ENCODE measurements at regions not wholly inside any gene's neighbourhood (a gene's known extent, or its start where the extent isn't known, plus 50 kb on each side); places are given as distances from the start of the nearest gene placed in this dataset.

DNA sequence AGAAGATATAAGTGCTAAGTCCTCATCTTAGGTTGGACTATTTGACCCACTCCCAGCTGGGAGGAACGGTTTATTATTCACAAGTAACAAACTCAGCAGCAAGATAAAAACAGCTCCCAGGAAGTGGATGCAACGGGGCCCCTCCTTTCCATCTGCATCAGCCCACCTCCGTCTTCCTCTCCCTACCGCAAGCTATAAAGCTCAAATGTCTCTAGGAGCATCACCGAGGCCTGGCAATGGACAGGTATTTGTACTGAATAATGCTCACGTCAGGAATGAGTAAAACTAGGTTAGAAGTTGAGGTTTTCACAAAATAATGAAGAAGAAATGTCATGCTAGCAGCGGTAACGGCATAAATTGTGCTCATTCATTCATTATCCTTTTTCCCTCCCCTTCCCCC lies 408.7 kb upstream of the PSMD7 start:
- no peak for DNase-seq (ENCODE audit: extremely low read depth, low read depth)

DNA sequence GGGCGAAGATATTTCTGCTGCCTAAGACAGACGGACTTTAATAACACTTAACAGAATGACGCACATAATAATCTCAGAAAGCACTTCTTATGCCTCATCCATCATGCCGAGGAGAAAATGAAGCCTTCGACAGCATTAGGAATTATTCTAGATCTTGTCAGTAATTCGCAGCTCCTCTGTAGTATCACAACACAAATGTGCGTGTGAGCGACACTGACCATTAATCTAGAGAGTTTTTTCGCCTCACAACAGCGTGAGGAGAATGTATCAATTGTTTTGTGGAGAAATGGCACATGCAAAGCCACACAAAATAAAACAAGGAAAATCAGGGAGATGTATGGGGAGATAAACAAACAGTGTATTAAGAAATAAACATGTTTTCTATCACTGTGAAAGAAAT lies 410.2 kb upstream of the PSMD7 start:
- DNase-seq (ENCODE audit: extremely low read depth, low read depth) = no peak

DNA sequence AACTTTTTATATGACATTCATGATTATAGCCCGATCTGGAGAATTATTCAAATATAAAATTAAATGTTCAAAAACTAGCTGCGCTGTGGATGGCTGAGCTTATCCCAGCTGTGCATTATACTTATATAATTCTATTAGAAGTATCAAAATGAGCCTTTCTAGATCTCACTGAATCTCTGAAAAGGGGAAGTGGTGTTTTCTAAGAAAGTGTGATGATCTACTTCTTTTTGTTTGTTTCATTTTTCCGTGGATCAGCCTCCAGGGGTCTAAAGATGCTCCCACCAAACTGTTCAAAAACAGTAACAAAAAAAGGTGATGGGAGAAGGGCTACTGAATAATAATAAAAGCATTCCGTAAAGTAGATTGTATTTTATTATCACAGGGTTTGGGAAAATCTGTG lies 411.3 kb upstream of the PSMD7 start:
- DNase-seq (ENCODE audit: extremely low read depth, low read depth) = no peak

DNA sequence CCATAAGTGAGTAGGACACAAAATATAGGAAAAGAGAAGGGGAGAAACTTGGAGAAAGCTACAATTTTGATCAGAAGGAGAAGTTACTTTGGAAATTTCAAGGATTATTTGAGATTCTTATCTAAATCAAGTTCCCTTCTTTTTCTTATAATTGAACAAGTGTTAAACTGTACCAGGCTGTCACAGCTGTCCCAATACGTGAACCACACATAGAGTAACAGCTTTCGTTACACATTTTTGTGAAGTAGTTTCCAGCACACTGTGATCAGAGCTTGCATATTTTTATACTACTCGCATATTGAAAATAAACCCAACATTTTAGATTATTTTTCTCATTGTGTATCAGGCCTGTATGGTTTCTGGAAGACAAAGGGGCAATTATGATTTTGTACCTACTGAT lies 412.8 kb upstream of the PSMD7 start:
- no peak for DNase-seq (ENCODE audit: extremely low read depth, low read depth)

DNA sequence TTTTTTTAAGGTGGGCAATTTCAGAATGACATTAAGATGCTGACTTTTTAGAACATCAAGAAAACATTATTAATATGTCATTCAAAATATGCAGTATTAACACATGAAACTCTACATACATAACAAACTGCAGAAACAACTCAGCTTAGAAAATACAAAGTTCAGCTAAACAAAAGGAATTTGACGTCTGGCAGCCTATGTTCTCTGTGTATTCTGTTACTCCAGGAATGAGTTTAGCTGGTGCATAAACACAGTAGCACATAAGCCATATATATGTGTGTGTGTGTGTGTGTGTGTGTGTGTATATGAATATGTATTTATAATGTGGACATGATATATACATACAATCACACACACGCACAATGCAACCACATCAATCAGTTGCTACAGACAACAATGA lies 413.5 kb upstream of the PSMD7 start:
- no peak for DNase-seq (ENCODE audit: extremely low read depth, low read depth)

DNA sequence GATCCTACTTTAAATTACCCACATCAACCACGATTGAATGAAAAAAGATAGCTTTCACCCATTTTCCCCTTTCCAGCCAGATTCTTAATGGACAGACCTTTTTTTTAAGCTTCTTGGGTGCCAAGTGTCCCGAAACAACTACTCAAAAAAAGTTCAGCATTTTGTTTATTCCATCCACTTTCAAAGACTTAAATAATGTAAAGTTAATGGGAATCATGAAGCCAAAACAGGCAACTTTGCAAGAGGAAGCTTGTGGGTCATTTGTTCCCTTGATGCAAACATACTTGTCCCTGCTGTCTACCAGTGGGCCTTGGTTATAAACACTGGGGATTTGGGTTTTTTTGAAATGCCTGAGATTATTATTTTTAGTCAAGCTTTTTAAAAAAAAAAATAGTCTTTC lies 414.0 kb upstream of the PSMD7 start:
- no peak for DNase-seq (ENCODE audit: extremely low read depth, low read depth)

DNA sequence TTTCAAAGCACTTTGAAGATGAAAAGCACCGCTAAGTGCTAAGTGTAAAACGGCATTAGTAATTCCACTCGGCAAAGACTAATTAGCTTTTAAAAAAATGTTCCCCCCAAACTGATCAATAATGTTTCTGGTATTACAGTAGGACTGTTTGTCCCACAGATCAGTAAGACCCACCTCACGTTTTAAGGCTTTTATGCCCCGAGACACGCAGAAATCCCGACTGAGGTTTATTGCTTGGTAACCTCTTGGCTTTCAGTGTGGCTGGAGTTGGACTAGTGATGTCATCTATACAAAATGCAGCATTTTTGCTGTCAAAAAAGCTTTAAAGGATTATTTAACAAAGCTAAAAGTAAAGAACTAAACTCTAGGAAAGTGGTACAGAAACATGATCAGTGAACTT lies 414.6 kb upstream of the PSMD7 start:
- DNase-seq (ENCODE audit: extremely low read depth, low read depth) = no peak

DNA sequence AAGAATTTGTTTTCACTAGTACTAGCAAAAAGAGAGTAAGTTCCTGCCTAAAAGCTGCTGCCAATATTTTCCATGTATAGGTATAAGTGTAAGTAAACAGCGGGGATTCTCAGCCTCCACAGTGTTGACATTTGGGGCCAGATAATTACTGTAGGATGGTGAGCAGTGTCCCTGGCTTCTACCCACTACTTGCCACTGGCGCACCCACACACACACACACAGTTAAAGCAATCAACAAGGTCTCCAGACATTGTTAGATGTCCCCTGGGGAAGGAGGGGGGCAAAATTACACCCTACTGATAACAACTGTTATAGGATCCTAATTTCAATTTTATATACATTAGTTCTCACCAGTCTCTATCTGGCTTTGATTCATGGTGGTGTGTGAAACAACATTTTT lies 417.0 kb upstream of the PSMD7 start:
- no peak for DNase-seq (ENCODE audit: extremely low read depth, low read depth)

DNA sequence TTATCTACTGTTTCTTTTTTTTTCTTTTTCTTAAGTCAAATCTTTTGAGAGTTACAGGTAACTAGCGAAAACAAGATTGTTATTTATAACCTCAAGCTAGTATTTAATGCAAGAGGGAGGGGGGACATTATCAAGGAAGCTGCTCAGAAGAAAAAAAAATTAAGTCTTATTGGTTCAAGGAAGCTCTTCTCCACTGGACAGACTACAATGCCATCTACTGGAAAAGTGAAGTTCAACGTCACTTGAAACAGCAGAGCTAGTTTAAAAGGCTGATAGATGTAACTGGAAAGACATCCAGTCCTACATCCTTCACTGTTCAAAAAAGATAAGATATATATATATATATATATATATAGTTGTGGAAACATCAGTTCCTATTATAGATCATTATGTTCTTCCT lies 418.0 kb upstream of the PSMD7 start:
- peak; percentile 82 for DNase-seq (ENCODE audit: extremely low read depth, low read depth)

DNA sequence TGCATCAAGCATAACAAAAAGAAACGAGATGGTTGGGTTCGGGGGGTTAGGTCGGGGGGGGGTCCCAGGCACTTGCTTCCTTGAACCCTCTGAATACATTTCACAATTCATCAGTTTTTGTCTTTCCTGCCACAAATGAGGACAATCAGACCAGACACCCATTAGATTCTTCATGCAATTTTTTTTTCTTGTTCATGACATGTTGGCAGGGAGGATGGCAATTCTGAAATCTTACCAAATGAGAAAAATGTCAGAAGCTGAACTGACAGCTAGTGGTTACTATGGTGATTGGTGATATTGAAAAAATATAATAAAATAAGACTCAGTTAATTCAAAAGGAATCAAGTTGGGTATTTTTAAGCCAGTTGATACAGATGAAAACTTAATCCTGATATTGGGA lies 419.5 kb upstream of the PSMD7 start:
- no peak for DNase-seq (ENCODE audit: extremely low read depth, low read depth)

DNA sequence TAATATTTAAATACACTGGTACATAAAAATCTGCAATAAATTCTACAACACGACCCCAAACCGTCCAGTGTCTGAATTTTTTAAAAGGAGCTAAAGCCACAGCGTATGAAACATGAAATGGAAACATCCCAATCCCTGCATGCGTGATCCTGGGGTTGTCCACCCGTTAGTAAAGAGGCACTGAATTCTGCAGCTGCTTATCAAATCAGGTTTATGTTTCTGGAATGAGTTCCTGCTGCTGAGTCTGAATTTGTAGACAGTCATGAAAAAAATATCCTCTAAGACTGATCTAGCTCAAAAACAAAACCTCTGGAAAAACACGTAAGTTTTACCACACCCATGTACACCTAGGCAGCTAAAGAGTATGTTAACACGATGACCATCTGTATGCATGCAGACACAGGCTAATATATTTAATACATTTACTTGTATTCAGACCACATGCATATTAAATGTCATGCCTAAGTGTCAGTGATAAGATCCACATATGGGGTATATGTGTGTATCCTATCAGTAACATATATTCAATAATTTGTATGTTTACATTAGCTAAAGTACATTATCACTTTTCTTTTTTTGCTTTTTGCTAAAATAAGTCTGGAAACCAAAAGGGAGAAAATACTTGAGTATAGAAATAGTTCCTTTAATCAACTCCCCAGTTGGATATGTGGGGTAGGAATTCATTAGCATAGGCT lies 420.5 kb upstream of the PSMD7 start:
- DNase-seq (ENCODE audit: extremely low read depth, low read depth) = no peak

DNA sequence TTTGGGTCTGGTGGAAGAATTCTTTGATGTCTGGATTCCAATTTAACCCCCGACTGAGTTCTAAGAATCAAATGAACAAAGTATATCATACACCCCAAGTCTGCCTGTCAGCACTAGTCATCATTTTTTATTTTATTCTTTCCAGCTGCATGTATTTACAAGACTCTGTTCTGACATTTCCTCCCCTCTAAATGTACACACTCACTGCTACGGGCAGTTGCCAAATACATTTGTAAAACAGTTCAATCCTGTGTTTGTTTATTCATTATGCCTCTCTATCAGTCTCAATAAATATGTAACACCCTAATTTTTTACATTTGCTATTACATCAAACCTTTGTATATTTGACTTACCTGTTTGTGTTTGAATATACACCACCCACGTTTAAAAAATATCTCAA lies 422.3 kb upstream of the PSMD7 start:
- DNase-seq (ENCODE audit: extremely low read depth, low read depth) = no peak

DNA sequence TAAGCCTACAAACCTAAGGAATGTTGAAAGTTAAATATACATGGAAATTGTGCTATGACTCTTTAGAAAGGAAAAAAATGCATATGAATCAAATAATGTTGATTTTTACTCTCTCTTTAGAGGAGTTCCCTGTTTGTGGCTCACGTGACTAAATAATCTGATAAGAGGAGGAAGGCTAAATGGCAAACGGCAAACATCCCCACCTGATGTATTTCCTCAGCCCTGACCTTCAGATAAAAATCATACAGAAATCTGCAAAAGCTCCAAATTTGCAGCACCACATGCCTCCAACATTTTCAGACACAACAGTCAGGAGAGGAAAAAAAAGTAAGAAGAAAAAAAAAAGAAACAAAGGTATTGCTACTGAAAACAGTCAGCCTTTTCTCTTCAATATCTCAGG lies 423.0 kb upstream of the PSMD7 start:
- DNase-seq (ENCODE audit: extremely low read depth, low read depth) = no peak

DNA sequence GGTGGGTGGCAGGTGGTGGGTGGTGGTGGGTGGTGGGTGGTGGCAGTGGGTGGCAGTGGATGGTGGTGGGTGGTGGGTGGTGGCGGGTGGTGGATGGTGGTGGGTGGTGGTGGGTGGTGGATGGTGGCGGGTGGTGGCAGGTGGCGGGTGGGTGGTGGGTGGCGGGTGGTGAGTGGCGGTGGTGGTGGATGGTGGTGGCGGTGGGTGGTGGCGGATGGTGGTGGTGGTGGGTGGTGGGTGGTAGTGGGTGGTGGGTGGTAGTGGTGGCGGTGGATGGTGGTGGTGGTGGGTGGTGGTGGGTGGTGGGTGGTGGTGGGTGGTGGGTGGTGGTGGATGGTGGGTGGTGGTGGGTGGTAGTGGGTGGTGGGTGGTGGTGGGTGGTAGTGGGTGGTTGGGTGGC lies 423.8 kb upstream of the PSMD7 start:
- DNase-seq (ENCODE audit: extremely low read depth, low read depth) = no peak

DNA sequence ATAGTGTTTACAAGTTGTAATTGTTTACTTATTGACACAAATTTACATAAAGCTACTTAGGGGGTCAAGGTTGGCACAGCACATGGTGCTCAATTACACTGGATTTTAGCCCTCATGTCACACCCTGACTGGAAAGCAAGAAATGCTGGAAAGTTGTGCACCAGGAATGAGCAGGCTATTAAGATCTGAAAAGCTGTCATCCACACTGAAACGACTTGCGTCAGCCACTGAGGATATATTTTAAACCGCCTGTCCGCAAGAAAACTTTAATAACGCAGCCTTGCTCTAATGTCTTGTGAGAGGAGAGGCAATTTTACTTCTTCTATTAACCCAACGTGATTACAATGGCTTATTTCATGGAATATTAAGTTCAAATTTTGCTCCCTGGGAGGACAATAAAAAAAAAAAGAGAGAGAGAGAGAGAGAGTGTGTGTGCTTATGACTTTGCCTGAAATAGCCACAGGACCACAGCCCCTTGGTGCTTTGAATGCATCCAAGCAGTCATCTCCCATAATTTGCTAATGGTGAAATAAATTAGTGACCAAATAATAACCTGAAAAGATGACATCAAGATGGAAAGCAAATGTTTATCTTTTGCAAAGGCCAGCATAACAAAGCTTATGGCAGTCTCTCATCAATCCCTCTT lies 425.4 kb upstream of the PSMD7 start:
- DNase-seq (ENCODE audit: extremely low read depth, low read depth) = no peak

DNA sequence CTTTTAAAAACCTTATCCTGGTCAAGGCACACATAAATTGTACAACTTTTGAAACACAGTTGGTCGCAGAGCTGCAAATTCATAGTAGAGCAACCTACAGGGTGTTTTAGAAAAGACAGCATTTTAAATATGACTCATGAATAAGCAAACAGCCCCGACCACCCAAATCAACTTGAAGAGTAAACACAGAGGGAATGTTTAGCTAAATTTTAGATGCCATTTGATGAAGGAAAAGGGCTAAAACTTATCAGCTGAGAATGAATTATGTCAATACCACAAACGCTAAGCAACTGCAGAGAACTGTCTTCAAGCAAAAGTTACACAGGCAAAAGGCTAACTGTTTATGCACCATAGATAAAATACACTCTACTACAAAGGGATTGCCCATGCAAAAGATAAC lies 427.5 kb upstream of the PSMD7 start:
- DNase-seq (ENCODE audit: extremely low read depth, low read depth) = no peak

DNA sequence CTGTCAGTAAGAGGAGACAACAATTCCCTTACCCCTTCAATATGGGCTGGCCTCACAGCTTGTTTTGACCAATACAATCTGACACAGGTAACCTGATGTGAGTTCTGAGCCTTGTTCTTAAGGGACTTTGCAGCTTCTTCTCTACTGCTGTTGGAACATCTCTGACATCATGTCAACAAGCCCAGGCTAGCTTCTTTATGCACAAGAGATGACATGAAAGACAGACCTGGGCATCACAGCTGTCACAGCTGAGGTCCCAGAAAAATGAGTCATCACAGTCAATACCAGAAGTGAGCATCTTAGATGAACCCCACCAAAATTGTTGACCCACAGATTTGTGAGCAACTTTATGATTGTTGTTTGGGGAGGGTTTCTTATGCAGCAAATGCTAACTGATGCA lies 431.7 kb upstream of the PSMD7 start:
- no peak for DNase-seq (ENCODE audit: extremely low read depth, low read depth)

DNA sequence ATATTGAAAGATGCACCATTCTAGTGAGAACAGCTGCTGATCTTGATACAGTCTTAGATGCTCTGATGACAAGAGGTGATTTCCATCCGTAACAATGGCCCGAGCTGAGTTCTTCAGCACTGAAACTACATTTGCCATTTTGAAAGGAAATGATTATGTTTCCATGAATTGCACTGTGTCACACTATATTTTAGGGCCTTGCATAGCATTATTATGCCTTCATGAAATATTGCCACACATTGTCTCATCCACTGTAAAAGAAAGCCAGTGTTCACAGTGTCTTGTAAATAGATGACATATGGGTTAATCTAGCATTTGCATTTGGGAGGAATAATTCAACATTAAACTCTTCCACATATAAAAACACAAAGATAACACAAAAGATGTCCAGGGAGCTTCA lies 438.3 kb upstream of the PSMD7 start:
- no peak for DNase-seq (ENCODE audit: extremely low read depth, low read depth)

DNA sequence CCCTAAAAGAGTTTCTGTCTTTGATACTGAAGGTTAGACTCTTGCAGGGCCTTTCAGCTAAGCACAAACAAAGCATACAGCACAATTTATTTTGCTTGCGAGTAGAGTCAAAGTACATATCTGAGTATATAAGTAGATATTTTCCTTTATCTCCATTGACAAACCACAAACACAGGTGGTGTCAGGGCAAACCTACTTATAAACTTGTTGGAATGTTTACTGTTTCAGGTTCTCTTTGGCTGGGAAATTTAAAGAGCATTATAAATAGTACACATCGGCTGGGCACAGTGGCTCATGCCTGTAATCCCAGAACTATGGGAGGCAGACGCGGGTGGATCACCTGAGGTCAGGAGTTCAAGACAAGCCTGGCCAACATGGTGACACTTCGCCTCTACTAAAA lies 442.6 kb upstream of the PSMD7 start:
- no peak for DNase-seq (ENCODE audit: extremely low read depth, low read depth)

DNA sequence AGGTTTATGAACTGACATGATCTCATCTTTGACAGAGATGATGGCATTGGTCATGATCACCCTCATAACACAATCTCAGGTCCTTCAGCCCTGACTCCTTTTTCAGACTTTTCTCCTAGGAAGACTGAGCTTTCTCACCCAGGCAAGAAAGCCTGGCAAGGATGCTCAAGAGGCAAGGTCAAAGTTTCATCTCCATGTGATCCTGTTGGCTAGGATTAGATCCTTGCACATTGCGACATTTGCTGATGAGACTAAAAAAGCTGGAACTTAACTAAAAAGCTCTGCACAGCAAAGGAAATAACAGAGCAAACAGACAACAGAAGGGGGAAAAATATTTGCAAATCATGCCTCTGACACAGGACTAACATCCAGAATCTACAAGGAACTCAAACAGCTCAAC lies 444.1 kb upstream of the PSMD7 start:
- no peak for DNase-seq (ENCODE audit: extremely low read depth, low read depth)

DNA sequence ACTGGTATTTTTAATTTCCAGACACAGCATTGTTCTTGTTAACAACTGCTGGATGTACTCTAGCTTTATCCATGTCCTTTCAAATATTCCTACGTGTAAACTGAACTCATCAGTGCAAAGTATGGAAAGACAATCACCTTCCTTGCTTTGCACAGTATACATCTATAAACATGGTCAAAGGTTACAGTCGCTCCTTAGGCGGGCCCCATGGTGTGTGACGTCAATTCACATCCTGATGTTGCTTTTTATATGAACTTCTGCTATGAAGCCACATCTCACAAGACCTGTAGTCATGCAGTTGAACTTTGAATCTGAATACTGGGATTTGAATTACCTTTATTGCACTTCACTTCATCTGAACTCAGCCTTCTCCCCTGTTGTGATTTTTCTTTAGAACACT lies 447.6 kb upstream of the PSMD7 start:
- DNase-seq (ENCODE audit: extremely low read depth, low read depth) = peak; percentile 95

DNA sequence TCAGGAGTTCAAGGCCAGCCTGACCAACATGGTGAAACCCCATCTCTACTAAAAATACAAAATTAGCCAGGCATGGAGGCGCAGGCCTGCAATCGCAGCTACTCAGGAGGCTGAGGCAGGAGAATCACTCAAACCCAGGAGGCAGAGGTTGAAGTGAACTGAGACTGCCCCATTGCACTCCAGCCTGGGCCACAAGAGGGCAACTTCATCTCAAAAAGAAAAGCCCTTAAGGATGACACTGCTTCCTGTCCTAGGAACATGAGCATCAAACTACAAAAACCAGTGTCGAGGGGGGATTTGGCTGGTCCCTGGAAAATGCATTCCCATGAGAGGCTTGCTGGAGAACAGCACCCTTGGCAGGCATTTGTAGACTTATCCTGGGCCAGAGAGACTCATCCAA lies 449.5 kb upstream of the PSMD7 start:
- peak; percentile 15 for DNase-seq (ENCODE audit: extremely low read depth, low read depth)

DNA sequence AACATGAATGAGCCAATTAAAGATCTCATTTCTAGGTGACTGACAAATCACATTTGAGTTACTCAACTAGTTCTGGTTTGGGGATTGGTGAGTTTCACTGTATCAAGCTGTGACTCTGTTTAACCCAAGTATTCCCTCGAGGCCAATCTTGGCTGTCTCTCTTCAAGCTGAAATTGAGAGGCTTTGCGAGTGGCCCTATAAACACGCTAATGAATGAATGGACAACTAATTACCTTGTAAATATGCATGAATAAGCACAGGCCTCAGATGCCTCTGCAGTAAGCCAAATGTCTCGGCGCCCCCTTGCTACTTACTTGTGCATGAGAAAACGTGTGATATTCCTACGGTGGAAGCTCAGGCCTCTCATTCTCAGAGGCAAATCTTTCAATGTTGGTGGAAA lies 450.3 kb upstream of the PSMD7 start:
- no peak for DNase-seq (ENCODE audit: extremely low read depth, low read depth)

Measured in NCI-H460 (cell line).